ENCODE measurements at regions not wholly inside any gene's neighbourhood (a gene's known extent, or its start where the extent isn't known, plus 50 kb on each side); places are given as distances from the start of the nearest gene placed in this dataset.

DNA sequence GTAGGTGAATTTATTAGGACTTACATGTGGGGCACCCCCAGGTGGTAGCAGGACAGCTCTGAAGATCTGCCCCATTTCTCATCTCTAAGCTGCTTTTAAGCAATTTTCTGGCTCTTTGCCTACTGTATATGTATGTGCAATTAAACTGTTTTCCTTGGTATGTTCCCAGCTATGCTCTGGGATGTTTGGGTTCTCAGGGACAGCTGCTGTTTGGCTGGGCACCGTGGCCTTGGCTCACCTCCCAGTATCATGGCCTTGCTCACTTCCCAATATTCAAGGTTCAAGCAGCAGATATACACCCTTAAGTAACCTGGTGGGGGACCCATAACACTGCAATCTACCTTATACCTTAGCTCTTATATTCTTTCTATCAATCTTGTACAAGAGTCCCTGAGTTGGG lies 53.7 kb upstream of the KITLG start:
- TF ChIP-seq, protein P1, sequence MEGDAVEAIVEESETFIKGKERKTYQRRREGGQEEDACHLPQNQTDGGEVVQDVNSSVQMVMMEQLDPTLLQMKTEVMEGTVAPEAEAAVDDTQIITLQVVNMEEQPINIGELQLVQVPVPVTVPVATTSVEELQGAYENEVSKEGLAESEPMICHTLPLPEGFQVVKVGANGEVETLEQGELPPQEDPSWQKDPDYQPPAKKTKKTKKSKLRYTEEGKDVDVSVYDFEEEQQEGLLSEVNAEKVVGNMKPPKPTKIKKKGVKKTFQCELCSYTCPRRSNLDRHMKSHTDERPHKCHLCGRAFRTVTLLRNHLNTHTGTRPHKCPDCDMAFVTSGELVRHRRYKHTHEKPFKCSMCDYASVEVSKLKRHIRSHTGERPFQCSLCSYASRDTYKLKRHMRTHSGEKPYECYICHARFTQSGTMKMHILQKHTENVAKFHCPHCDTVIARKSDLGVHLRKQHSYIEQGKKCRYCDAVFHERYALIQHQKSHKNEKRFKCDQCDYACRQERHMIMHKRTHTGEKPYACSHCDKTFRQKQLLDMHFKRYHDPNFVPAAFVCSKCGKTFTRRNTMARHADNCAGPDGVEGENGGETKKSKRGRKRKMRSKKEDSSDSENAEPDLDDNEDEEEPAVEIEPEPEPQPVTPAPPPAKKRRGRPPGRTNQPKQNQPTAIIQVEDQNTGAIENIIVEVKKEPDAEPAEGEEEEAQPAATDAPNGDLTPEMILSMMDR (IDR thresholded peaks at IDR 0.05) = no peak
- TF ChIP-seq POLR2A (IDR thresholded peaks at IDR 0.05) = no peak
